GM21737 (cell line): ENCODE measurements at regions not wholly inside any gene's neighbourhood (a gene's known extent, or its start where the extent isn't known, plus 50 kb on each side); places are given as distances from the start of the nearest gene placed in this dataset.

Experiments
- ATAC-seq: cut with Tn5 transposase; IDR thresholded peaks from one replicate; pipeline ENCODE4 v1.9.1; 2021; ENCODE audit warnings: mild to moderate bottlenecking, moderate library complexity; ENCODE audit not compliant: unreplicated experiment

DNA sequence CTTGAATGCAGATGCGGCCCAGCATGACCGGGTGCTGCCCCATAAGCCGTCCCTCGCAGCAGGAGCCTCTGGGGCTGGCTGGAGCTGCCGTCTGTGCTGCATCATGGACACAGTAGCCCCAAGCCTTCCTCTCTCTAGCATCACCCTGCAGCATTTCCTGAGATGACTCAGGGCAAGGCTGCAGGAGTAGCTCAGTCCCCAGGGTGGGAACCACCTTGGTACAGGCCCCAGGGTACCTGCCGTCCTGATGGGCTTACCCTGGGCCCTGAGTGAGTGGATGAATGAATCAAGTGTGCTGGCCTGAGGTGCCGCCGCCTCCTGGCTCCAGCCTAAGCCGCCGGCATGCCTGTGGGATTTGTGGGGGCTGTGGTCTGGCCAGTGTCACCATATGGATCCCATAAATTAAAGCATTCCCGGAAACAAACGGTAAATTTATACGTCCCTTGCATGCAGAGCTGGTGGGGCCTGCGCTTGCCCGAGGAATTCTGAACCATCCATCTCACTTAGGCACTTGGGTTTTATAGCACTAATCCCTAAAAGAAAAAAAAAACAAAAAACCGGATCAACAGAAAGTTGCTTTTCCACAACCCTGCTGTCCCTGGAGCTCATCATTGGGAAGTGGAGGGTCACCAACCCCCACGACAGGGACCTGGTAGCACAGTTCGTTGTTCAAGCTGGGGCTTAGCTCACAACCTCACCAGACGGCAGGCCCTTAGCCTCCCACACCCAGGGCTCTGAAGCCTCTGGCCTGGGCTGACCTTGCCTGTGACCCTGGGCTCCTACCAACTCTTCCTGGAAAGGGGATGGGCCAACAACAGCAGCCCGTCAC, 242.6 kb upstream of the CIBAR2 start:
- ATAC-seq, result no peak

DNA sequence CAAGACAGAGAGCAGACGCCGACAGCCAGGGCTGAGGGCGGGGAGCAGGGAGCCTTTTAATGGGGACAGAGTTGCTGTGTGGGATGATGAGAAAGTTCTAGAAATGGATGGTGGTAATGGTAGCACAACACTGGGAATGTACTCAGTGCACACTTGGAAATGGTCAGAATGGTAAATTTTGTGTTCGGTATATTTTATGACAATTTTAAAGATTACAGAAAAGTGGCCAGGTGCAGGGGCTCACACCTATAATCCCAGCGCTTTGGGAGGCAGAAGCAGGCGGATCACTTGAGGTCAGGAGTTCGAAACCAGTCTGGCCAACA, 243.2 kb upstream of the CIBAR2 start:
- no peak for ATAC-seq

DNA sequence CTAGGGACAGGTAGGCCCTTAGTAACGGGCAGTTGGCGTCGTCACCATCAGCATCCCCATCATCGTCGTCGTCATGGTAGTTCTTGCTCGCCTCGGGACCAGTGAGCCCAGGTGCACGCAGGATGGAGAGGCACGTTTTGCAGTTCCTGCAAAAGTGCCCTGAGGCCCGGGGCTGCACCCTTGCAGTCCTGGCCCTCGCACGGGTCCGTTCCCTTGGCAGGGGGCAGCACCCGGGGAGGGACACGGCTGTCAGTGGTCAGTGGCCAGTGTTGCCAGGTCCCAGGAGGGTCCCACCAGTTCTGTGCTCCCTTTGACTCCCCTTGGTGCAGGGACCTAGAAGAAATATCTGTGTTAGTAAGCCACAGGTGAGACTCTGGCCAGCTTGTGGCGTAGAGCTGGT, 243.9 kb upstream of the CIBAR2 start:
- ATAC-seq, result no peak

DNA sequence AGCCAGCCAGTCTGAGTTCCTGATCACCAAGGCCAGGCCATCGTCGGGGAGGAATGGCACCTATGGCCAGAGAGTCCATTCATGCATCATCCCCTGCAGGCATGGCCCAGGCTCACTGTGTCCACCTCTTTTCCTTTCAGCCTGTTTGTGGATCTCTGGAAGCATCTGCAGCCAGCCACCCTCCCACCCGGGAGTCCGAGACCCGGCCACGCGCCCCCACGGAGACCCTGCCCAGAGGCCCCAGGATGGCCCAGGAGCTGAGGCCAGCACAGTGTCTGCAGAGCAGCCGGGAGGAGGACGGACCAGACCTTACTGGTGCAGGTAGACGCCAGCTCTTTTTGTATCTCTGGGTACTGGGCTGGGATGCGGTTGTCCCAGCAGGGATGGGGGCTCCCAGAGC, 245.1 kb upstream of the CIBAR2 start:
- ATAC-seq, result no peak

DNA sequence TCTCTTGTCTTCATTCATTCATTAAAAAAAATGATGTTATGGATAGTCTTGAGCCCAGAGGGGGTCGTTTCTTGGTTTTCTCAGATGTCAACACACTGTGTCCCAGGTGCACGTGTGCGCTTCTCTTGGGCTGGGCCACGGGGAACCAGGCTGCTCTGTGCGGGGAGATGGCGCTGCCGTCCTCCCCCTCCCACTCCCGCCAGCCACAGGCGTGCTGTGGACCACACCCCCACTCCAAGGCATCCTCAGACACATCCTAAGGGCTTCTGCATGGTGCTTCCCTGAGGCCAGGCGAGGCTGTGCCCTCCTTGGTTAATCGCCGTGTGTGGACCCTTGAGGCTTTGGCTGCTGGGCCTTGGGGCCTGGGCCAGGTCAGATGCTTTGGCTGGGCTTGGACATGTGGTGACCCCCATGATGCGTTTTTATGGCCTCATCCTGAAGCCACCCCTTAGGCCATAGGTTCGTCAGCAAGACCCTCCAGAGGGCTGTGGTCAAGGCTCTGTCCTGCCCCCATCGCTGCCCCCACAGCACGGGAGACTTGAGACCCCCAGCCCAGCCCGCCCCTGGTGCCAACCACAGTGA, 245.7 kb upstream of the CIBAR2 start:
- ATAC-seq, result no peak

DNA sequence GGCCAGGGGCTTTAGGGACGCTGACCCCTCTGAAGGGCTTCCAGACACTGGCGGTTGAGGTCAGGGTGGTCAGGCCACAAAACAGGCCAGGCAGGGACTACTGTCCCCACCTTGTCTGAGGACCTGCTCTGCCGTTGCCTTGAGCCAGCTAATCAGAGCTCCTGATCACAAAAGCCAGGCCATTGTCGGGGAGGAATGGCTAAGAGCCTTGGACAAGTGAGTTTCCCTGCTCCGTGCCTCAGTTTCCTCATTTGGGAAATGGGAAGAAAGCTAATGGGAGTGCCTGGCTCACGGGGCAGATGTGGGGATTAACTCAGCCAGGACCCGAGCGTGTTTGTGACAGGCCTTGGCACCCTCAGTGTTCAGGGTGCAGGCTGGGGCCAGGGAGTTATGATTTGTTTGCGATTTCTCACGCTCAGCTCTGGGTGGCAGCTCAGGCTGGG, 246.5 kb upstream of the CIBAR2 start:
- no peak for ATAC-seq

DNA sequence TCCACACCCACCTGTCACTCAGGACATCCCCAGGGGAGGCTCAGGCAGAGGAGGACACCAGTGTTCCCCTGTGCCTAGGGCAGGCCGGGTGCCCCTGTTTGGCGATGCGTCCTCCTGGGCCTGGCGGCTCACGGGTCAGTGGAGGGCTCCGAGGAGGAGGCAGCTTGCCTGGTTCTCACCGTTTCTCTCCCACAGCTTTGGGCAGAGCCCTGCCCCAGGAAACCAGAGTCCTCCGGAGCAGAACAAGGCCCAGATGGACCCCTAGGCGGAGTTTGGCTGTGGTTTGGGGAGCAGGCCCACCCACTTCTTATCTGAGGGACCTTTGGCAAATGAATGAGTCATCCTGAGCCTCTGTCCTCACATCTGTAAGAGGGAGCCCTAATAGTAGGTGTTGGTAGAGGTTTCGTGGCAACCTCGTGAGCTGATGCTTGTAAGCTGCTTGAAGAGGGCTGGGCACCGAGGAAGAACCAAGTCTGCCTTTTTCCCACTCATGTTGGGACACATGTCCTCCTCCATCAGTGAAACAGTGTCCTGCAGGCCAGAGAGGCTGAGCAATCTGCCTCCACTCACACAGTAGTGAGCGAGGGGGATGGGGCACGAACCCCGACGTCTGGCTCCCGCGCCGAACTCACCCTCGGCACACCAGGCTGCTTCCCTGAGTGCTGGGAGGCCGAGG, 247.0 kb upstream of the CIBAR2 start:
- ATAC-seq, result no peak

DNA sequence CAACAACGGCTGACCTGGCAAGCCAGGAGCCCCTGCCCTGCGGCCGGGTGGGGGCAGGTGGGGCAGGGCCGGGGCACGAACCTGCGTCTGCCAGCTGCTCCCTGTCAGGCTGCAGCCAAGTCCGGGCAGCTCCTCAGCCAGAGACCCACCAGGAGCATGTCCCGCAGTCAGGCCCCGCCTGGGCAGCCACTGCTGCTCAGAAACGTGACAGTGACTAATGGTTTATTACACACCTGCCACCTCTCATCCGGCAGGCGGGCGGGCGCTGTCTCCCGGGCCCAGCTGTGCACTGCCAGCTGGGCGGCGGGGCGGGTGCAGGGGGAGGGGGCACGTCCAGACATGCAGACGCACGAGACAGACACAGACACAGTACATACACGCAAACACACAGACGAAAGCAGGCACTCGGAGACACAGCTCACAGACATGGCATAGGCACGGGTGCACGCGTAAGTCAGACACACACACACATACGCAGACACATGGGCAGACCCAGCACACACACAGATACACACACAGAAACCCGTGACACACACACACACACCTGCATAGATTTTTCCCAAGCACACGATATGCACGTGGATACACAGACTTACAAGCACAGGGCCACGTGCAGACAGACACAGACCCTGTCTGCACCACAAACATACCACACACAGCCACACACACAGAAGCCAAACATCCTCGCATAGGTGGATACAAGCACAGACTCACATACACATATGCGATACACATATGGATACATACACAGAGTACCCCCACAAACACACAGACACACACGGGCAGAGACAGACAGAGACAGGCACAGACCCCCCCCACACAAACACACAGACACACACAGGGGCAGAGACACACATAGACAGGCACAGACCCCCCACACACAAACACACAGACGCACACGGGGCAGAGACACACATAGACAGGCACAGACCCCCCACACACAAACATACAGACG, 248.3 kb upstream of the CIBAR2 start:
- no peak for ATAC-seq

DNA sequence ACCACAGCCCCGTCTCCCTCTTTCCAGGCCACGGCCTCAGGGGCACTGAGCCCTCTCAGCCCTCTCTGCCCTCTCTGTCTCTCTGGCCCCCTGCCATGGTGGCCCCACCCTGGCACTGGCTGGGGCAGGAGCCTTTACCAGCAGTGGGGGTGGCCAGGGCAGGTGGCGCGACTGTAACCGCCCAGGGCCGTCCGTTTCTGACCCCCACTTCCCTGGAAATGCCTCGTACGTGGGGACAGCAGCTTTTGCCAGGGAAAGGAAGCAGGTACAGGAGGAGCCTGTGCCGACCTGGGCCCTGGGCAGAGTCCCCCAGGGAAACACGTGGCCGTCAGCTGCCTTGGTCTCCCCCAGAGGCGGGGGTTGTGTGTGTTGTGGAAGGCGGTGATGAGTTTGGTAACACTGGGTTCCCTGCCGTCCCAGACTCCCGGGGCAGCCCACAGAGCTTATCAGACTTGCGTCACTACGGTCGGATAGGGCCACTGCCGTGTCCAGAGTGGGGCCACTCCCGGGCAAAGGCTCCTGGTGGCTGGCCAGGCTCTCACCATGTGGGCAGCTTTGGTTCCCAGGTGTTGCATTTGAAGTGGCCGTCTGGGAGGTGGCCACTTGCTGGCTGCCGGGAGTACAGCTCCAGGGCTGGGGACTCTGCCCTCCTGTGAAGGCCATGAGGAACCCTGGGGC, 249.3 kb upstream of the CIBAR2 start:
- no peak for ATAC-seq

DNA sequence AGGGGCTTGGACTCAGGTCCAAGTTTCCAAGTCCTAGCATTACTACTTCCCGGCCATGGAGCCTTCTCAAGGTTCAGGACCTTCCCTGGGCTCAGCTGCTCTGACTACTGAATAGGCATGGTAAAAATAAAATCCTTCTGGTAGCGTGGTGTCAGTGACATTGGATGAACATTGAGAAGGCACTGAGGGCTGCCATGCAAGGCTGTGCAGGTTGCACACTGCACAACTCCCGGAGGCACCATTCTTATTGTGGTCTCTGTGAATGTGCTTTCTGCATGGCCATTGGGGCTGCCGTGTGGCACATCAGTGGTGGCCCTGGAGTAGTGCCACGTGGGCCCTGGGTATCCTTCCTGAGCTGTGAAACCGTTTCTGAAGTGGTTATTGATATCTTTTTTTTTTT, 250.2 kb upstream of the CIBAR2 start:
- ATAC-seq, result no peak

DNA sequence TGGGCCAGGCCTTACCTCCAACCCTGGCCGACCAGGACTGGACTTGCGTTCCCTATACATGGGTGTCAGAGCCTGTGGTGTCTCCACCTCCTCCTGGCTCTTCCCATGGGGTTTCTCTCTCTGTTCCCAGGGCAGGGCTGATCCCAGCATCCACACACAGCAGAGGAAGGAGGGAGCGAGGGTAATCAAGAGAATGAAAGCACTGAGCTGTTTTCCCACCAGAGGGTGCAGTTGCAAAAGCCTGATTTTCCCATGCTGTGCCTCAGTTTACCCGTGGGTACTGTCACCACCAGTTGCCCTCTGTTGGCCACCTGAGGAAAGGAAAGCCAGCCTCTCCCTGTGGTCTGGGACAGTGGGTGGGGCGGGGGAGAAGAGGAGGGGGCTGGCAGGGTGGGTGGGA, 249.7 kb upstream of the GSE1 start:
- no peak for ATAC-seq

DNA sequence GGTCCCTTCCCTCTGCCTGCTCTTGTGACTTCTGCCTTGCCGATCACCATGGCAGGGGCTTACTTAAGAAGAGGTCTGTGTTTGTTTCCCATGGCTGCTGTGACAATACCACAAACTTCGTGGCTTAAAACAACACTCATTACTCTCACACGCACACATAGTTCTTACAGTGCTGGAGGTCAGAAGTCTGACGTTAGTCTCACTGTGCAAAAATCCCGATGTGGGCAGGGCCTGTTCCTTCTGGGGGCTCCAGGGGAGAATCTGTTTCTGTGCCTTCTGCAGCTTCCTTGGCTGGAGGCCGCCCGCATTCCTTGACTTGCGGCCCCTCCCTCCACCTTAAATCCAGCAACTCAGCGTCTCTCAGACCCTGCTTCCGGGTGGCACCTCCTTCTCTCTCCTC, 249.2 kb upstream of the GSE1 start:
- ATAC-seq, result no peak

DNA sequence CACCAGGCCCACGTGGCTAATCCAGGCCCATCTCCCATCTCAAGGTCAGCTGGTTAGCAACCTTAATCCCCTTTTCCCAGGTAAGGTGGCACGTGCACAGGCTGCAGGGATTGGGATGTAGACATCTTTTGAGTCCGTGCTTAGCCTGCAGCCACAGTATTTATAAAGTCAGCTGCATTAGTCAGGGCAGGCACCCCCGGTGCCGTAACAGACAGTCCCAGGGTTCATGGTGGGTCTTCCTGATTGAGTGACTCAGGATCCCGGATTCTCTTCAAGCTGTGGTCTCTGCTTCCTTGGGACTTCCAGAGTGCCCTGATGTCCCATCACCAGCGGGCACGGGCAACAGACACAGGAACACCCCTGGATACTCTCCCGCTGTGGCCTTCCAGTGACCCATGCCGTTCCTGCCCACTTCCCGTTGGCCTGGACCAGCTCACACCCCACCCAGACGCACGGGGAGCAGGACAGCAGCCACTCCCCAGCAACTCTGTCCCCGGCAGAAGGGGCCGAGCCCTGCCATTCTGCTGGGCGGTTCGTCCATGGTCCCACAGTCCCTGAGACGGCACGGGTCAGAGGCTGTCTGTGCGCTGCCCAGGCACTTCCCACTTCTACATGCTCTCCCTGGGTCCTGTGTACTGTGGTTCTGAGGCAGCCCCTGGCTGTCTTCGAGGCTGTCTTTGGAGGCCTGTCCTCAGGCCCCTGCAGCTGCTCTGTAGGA, 248.6 kb upstream of the GSE1 start:
- ATAC-seq, result no peak

DNA sequence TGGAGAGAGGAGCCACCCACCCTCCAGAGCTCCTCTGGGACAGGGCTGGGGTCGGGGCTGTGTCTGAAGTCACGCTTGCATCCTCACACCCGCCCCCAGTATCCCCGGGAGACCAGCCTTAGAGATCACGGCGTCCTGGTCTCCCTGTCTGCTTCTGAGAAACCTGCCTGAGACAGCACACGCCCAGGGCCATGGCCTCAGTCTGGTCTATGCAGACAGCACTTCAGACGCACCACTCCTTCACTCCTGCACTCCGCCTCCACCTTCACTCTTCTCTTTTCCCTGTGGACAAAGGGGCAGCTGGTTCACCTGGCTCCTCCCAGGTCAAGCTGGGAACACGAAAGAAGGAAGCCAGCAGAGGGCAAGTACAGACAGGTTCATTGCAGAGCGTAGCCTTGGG, 248.0 kb upstream of the GSE1 start:
- ATAC-seq, result no peak

DNA sequence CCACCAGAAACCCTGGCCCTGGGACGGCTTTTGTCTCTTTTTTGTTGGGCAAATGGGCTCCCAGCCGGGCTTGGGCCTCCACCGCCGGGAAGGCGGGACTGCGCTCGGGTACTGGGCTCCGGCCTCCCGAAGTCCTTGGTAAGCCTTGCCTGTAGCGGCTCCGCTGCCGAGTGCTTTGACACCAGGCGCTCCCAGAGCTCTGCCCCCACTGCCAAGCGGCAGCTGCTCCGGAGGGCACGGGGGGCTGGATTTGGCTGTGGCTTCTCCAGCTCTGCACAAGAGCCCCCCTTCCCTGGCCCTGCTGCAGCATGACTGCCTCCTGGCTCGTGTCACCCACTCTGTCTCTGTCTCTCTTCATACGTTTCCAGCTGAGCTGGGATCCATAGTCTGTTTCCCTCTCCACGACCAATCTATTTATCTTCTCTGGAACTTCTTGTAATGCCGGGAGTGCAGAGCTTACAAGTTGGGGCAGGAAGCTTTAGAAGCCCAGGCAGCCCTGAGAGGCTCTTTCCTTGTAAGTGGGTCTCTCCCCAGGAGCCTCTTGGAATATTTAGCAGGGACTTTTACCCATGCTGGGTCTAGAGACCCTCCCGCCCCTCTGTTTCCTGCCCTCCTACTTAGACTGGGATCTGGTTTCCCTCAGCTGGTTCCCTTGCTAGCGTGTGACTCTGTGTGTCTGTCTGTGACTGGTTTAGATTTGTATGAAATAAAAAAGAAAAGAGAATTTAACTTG, 246.9 kb upstream of the GSE1 start:
- ATAC-seq, result no peak

DNA sequence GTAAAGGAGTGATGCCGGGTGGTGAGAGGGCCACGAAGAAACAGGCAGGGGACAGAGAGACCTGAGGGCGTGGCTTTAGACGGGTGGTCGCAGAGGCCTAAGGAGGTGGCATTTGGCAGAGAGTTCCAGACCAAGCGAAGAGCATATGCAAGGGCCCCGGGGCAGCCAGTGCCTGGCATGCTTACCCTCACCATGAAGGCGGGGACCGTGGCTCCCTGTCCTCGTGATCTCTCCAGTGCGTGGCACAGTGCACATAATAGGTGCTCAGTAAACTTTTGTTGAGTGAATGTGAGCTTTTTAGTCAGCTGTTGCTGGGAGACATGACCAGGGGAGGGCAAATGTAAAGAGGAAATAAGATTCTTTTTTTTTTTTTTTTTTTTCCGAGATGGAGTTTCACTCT, 245.6 kb upstream of the GSE1 start:
- ATAC-seq, result no peak

DNA sequence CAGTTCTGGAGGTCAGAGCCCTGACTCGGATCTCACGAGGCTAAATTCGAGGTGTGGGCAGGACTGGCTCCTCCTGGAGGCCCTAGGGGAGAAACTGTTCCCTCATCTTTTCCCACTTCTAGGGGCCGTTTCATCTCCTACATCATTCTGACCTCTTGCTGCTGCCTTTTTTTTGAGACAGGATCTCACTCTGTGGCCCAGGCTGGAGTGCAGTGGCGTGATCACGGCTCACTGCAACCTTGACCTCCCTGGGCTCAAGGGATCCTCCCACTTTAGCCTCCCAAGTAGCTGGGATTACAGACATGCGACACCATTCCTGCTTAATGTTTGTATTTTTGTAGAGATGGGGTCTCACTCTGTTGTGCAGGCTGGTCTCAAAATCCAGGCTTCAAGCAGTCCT, 244.1 kb upstream of the GSE1 start:
- ATAC-seq, result no peak

DNA sequence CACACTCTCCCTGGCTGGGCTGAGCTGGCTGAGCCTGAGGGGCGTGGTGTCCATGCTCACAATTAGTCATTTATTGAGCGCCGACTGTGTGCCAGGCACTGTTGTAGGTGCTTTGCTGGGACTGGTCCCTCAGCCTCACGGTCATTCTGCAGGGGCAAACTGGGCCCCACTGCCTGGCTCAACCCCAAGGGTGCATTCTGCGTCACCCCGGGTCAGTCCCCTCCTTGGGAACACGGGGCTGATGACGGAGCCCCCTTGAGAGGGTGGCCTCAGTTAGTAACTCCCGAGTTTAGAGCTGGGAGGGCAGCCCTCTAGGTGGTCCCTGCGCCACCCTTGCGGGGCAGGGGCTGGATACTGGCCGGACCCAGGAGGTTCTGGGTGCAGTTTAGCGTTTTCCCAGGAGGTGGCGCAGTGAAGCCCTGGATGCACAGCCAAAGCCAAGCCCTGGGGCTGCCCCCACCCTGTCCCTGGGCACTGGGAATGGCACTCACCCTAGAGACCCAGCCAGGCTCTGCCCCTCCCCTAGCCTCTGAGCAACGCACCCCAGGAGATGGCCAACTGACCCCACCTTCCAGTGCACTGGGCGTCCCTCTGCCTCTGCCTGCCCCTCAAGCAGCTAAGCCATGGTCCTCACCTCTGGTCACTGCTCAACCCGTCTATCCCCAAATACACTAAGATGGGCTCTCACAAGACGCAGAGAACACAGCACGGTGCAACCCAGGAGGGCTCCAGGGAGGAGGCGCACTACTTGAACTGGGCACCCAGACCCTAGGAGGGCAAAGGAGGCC, 243.2 kb upstream of the GSE1 start:
- no peak for ATAC-seq

DNA sequence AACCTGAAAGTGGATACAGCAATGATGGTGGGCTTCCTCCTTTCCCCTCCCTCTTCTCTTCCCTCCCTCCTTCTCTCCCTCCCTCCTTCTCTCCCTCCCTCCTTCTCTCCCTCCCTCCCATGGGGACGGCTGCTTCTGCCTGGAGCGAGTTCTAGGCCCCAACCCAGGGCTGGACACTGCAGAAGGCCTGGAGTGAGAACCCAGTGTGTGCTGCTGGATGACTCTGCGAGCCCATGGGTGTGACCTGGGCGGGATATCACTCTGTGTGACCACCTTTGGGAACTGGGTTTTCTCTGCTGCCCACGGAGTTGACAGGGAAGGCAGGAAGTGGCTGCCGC, 242.6 kb upstream of the GSE1 start:
- no peak for ATAC-seq
